Keratinocyte (primary cell): ENCODE measurements at regions not wholly inside any gene's neighbourhood (a gene's known extent, or its start where the extent isn't known, plus 50 kb on each side); places are given as distances from the start of the nearest gene placed in this dataset.

Experiments used
- DNase-seq: peaks from one replicate; pipeline ENCODE4 v3.0.0-alpha.2; 2011; ENCODE audit warnings: low read depth, missing footprints, low spot score
- FAIRE-seq: peaks from 2 replicates; lab custom pipeline; 2011; peaks lifted over from hg19 to GRCh38; lab: Jason Lieb, UNC
- H2AFZ ChIP-seq: 2 replicates; pipeline ENCODE4 v1.6.0; 2012; ENCODE audit warnings: low read length, control low read depth, inconsistent platforms; ENCODE audit not compliant: control insufficient read depth
- H3K27ac ChIP-seq: 2 replicates; pipeline ENCODE4 v1.5.1; 2011; ENCODE audit warnings: low read length; ENCODE audit not compliant: control insufficient read depth, insufficient read depth
- H3K27me3 ChIP-seq: 3 replicates; pipeline ENCODE4 v1.6.0; 2011; ENCODE audit warnings: low read length; ENCODE audit not compliant: control insufficient read depth, insufficient read depth; ENCODE audit errors: extremely low read depth
- H3K36me3 ChIP-seq, 2 experiments: 2 replicates in 1 of 2; 3 replicates in 1 of 2; pipeline ENCODE4 v1.5.1; 2011; ENCODE audit warnings: low read length in 2 of 2, mild to moderate bottlenecking in 1 of 2; ENCODE audit not compliant: control insufficient read depth in 2 of 2, insufficient read depth in 2 of 2; ENCODE audit errors: extremely low read depth in 1 of 2
- H3K4me1 ChIP-seq: 3 replicates; pipeline ENCODE4 v1.5.1; 2011; ENCODE audit warnings: low read length; ENCODE audit not compliant: control insufficient read depth, insufficient read depth; ENCODE audit errors: extremely low read depth
- H3K4me2 ChIP-seq: 3 replicates; pipeline ENCODE4 v1.6.0; 2011; ENCODE audit warnings: low read depth, low read length; ENCODE audit not compliant: control insufficient read depth, insufficient read depth; ENCODE audit errors: extremely low read depth
- H3K4me3 ChIP-seq, 3 experiments: fragments of 200-600 bp in 1 of 3; sonication (generic) in 1 of 3; 2 replicates in 2 of 3; 3 replicates in 1 of 3; pipeline ENCODE4 v1.5.1; 2011 to 2016; ENCODE audit warnings: low read length in 3 of 3, mild to moderate bottlenecking in 3 of 3, control low read depth in 2 of 3, inconsistent platforms in 1 of 3, low read depth in 1 of 3, mixed read lengths in 1 of 3, mixed run types in 1 of 3, moderate library complexity in 1 of 3; ENCODE audit not compliant: control insufficient read depth in 2 of 3, insufficient read depth in 2 of 3; ENCODE audit errors: extremely low read depth in 1 of 3
- H3K79me2 ChIP-seq: 2 replicates; pipeline ENCODE4 v1.6.0; 2012; ENCODE audit warnings: low read length; ENCODE audit not compliant: control insufficient read depth, insufficient read depth
- H3K9ac ChIP-seq: 3 replicates; pipeline ENCODE4 v1.6.0; 2011; ENCODE audit warnings: low read length; ENCODE audit not compliant: control insufficient read depth, insufficient read depth; ENCODE audit errors: extremely low read depth
- H3K9me1 ChIP-seq: 3 replicates; pipeline ENCODE4 v1.6.0; 2011; ENCODE audit warnings: low read length; ENCODE audit not compliant: control insufficient read depth, insufficient read depth; ENCODE audit errors: extremely low read depth
- H3K9me3 ChIP-seq: 2 replicates; pipeline ENCODE4 v1.5.1; 2012; ENCODE audit warnings: low read depth, low read length; ENCODE audit not compliant: control insufficient read depth
- H4K20me1 ChIP-seq: 3 replicates; pipeline ENCODE4 v1.6.0; 2011; ENCODE audit warnings: low read length; ENCODE audit not compliant: control insufficient read depth, insufficient read depth; ENCODE audit errors: extremely low read depth
- EZH2 ChIP-seq: IDR thresholded peaks from one replicate; pipeline ENCODE4 v1.6.1; 2012; ENCODE audit warnings: inconsistent platforms, mild to moderate bottlenecking, low read length, moderate library complexity
- dilution Hi-C: fragments of 300-500 bp; cut with MboI; formaldehyde crosslinking; loops from one replicate; pipeline ENCODE4 v1.7.0; 2020; ENCODE audit warnings: low sequenced_read_pairs; ENCODE audit not compliant: extremely low pct_ligation_motif_present
- TF ChIP-seq, protein P1 (sequence below), 3 experiments: IDR thresholded peaks in 1 of 3; conservative IDR thresholded peaks in 1 of 3; optimal IDR thresholded peaks in 1 of 3; 2 replicates in 2 of 3; 3 replicates in 1 of 3; pipeline versions ENCODE3 to v1.5.1; 2011; ENCODE audit warnings: low read length in 3 of 3, mild to moderate bottlenecking in 3 of 3, moderate library complexity in 2 of 3, control low read depth in 1 of 3, inconsistent platforms in 1 of 3; ENCODE audit not compliant: insufficient read depth in 2 of 3; ENCODE audit errors: extremely low read depth in 1 of 3

DNA sequence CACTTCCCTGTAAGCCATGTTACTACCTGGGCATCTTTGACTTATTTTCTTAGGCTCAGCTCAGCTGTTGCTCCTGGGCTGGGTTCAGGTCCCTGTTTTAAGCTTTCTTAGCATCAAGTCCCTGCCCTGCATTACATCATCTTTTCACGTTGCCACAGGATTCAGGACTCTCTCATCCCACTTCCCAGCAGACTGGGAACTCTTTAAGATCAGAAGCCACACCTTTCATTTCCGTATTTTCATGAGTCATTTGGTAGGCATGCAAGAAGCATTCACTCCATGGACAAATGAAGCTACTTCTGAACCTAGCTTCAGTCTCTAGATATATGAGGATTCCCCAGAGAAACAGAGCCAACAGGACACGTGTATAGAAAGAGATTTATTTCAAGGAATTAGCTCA, 726.8 kb downstream of the VRK1 start:
- Histone ChIP-seq H3K79me2 (no peaks in the 10 kb centered on the region), H3K4me2 (peak overlapping the region; percentile 55), H4K20me1 (no peaks in the 10 kb centered on the region), H3K27ac (no peak overlapping the region), H3K9me1 (no peaks in the 10 kb centered on the region), H3K4me1 (peaks cover 13% of the 10 kb centered on the region), H3K9me3 (no peaks in the 10 kb centered on the region), H3K9ac (no peak overlapping the region), H2AFZ (no peak overlapping the region), H3K4me3 (no peak overlapping the region), H3K27me3 (no peaks in the 10 kb centered on the region), H3K36me3 (no peaks in the 10 kb centered on the region)
- dilution Hi-C loops, result no loop called here
- peak; percentile 100 for FAIRE-seq
- TF ChIP-seq, protein P1, sequence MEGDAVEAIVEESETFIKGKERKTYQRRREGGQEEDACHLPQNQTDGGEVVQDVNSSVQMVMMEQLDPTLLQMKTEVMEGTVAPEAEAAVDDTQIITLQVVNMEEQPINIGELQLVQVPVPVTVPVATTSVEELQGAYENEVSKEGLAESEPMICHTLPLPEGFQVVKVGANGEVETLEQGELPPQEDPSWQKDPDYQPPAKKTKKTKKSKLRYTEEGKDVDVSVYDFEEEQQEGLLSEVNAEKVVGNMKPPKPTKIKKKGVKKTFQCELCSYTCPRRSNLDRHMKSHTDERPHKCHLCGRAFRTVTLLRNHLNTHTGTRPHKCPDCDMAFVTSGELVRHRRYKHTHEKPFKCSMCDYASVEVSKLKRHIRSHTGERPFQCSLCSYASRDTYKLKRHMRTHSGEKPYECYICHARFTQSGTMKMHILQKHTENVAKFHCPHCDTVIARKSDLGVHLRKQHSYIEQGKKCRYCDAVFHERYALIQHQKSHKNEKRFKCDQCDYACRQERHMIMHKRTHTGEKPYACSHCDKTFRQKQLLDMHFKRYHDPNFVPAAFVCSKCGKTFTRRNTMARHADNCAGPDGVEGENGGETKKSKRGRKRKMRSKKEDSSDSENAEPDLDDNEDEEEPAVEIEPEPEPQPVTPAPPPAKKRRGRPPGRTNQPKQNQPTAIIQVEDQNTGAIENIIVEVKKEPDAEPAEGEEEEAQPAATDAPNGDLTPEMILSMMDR (optimal IDR thresholded peaks at IDR 0.05 in 1 of 3, IDR thresholded peaks at IDR 0.05 in 1 of 3, conservative IDR thresholded peaks at IDR 0.05 in 1 of 3; ENCODE audit: extremely low read depth in 1 of 3, insufficient read depth in 2 of 3, low read length in 3 of 3), result no peak
- TF ChIP-seq EZH2, result no peak
- peak; percentile 95 for DNase-seq

DNA sequence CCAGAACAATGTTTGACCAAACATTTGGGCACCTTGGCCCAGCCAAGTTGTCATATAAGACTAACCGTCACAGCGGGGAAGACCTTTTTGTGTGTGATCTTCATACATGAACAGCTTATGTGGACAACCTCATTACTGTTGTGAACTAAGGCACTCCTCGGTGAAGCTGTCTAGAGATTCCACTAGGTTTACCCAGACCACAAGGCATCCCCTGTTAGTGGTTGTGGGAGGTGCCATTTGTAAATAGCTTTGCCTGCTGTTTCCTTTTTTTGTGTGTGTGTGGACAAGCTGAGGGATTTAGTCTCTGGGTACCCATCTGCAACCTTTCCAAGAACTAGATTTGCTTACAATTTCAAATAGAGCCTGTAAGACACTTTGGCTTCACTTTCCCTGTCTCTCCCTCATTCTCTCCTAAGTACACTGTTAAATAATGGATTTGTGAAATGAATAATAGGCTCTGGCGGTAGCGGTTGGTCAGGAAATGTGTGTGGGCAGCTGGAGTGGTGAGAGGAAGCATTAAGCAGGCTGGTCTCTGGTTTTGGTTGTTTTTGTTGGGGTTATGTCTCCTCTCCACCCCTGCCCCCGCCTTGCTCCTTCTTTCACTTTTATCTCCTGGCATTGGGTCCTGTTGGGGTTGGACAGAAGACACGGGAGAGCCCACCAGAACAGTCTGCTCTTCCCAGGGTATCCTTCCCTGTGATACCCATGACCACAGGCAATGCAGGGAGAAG, 727.6 kb downstream of the VRK1 start:
- dilution Hi-C loops, result no loop called here
- no peak overlapping the region for H3K4me3 ChIP-seq
- no peak for DNase-seq

More for the DNA sequence above, 727.6 kb downstream of the VRK1 start:
- Histone ChIP-seq H3K27ac (no peak overlapping the region), H3K9me3 (no peaks in the 10 kb centered on the region), H3K4me2 (no peak overlapping the region), H2AFZ (no peak overlapping the region), H3K9me1 (no peaks in the 10 kb centered on the region), H3K27me3 (no peaks in the 10 kb centered on the region), H3K4me1 (peaks cover 13% of the 10 kb centered on the region), H3K79me2 (no peaks in the 10 kb centered on the region), H3K36me3 (no peaks in the 10 kb centered on the region), H3K9ac (no peak overlapping the region), H4K20me1 (no peaks in the 10 kb centered on the region)
- peak; percentile 39 for FAIRE-seq
- no peak for TF ChIP-seq EZH2
- TF ChIP-seq, protein P1 (optimal IDR thresholded peaks at IDR 0.05 in 1 of 3, IDR thresholded peaks at IDR 0.05 in 1 of 3, conservative IDR thresholded peaks at IDR 0.05 in 1 of 3; ENCODE audit: extremely low read depth in 1 of 3, insufficient read depth in 2 of 3, low read length in 3 of 3), result no peak
